Mesenchymal stem cell (in vitro differentiated cells and primary cell): ENCODE measurements at regions not wholly inside any gene's neighbourhood (a gene's known extent, or its start where the extent isn't known, plus 50 kb on each side); places are given as distances from the start of the nearest gene placed in this dataset.

ENCODE experiments used
- DNase-seq: peaks from one replicate; pipeline ENCODE4 v3.0.0-alpha.2; 2013
- H2AFZ ChIP-seq: one replicate; pipeline ENCODE4 v1.6.1; 2013; ENCODE audit warnings: low read depth, mild to moderate bottlenecking, control low read depth, inconsistent platforms, low read length, moderate library complexity
- H2AK5ac ChIP-seq: 2 replicates; pipeline ENCODE4 v1.6.1; 2013; ENCODE audit warnings: low read length, moderate library complexity, mild to moderate bottlenecking, inconsistent platforms; ENCODE audit not compliant: severe bottlenecking
- H2BK120ac ChIP-seq: one replicate; pipeline ENCODE4 v1.6.1; 2013; ENCODE audit warnings: low read depth, mild to moderate bottlenecking, inconsistent platforms, low read length, moderate library complexity
- H2BK12ac ChIP-seq, 2 experiments: one replicate each; pipeline ENCODE4 v1.6.1; 2013; ENCODE audit warnings: inconsistent platforms in 2 of 2, low read length in 2 of 2, mild to moderate bottlenecking in 2 of 2, moderate library complexity in 2 of 2, control low read depth in 1 of 2
- H2BK15ac ChIP-seq: one replicate; pipeline ENCODE4 v1.6.1; 2013; ENCODE audit warnings: mild to moderate bottlenecking, low read depth, inconsistent platforms; ENCODE audit not compliant: poor library complexity, severe bottlenecking
- H2BK5ac ChIP-seq: 2 replicates; pipeline ENCODE4 v1.6.1; 2013; ENCODE audit warnings: low read depth, mild to moderate bottlenecking, low read length, control low read depth, inconsistent platforms; ENCODE audit not compliant: poor library complexity, severe bottlenecking
- H3K14ac ChIP-seq, 2 experiments: one replicate each; pipeline ENCODE4 v1.6.1; 2013; ENCODE audit warnings: inconsistent platforms in 2 of 2, low read length in 2 of 2, control low read depth in 1 of 2, mild to moderate bottlenecking in 1 of 2, moderate library complexity in 1 of 2
- H3K18ac ChIP-seq, 2 experiments: one replicate each; pipeline ENCODE4 v1.6.1; 2013; ENCODE audit warnings: inconsistent platforms in 2 of 2, low read length in 2 of 2, control low read depth in 1 of 2, low read depth in 1 of 2, mild to moderate bottlenecking in 1 of 2
- H3K23ac ChIP-seq, 2 experiments: one replicate each; pipeline ENCODE4 v1.6.1; 2013; ENCODE audit warnings: inconsistent platforms in 2 of 2, low read length in 2 of 2, mild to moderate bottlenecking in 2 of 2, moderate library complexity in 2 of 2, control low read depth in 1 of 2
- H3K27ac ChIP-seq: 2 replicates; pipeline ENCODE4 v1.5.1; 2013; ENCODE audit warnings: mild to moderate bottlenecking, moderate library complexity, low read length, control low read depth, inconsistent platforms; ENCODE audit not compliant: poor library complexity, severe bottlenecking
- H3K27me3 ChIP-seq, 2 experiments: 2 replicates each; pipeline versions ENCODE4 v1.6.1 to v1.7.0; 2013; ENCODE audit warnings: low read length in 2 of 2, mild to moderate bottlenecking in 2 of 2, moderate library complexity in 2 of 2, control low read depth in 1 of 2, inconsistent platforms in 1 of 2; ENCODE audit not compliant: control insufficient read depth in 1 of 2, insufficient read depth in 1 of 2
- H3K36me3 ChIP-seq, 2 experiments: 2 replicates each; pipeline versions ENCODE4 v1.6.1 to v1.7.0; 2013; ENCODE audit warnings: low read length in 2 of 2, control low read depth in 1 of 2, inconsistent platforms in 1 of 2, low read depth in 1 of 2, mild to moderate bottlenecking in 1 of 2; ENCODE audit not compliant: insufficient read depth in 2 of 2, control insufficient read depth in 1 of 2
- H3K4ac ChIP-seq, 2 experiments: one replicate each; pipeline ENCODE4 v1.6.1; 2013; ENCODE audit warnings: inconsistent platforms in 2 of 2, low read length in 2 of 2, mild to moderate bottlenecking in 2 of 2, moderate library complexity in 2 of 2, control low read depth in 1 of 2, low read depth in 1 of 2
- H3K4me1 ChIP-seq: 2 replicates; pipeline ENCODE4 v1.6.1; 2013; ENCODE audit warnings: low read depth, low read length, control low read depth; ENCODE audit not compliant: control insufficient read depth, insufficient read depth
- H3K4me2 ChIP-seq: 2 replicates; pipeline ENCODE4 v1.6.1; 2013; ENCODE audit warnings: low read length, mild to moderate bottlenecking, inconsistent platforms; ENCODE audit not compliant: poor library complexity, severe bottlenecking
- H3K4me3 ChIP-seq, 2 experiments: 2 replicates each; pipeline versions ENCODE4 v1.5.1 to v1.7.0; 2013; ENCODE audit warnings: low read length in 2 of 2, mild to moderate bottlenecking in 2 of 2, control low read depth in 1 of 2, low read depth in 1 of 2; ENCODE audit not compliant: insufficient read depth in 1 of 2
- H3K79me1 ChIP-seq: replicated peaks from 2 replicates; pipeline ENCODE4 v1.6.1; 2013; ENCODE audit warnings: mild to moderate bottlenecking, control low read depth, low read length, inconsistent platforms; ENCODE audit not compliant: poor library complexity, severe bottlenecking
- H3K9ac ChIP-seq: 2 replicates; pipeline ENCODE4 v1.7.0; 2013; ENCODE audit warnings: mild to moderate bottlenecking, low read length, moderate library complexity
- H3K9me3 ChIP-seq: 2 replicates; pipeline ENCODE4 v1.7.0; 2013; ENCODE audit warnings: mild to moderate bottlenecking, low read length; ENCODE audit not compliant: control insufficient read depth
- H4K8ac ChIP-seq: one replicate; pipeline ENCODE4 v1.6.1; 2013; ENCODE audit warnings: inconsistent platforms, mild to moderate bottlenecking, low read length, moderate library complexity
- H4K91ac ChIP-seq: one replicate; pipeline ENCODE4 v1.6.1; 2013; ENCODE audit warnings: mild to moderate bottlenecking, low read length, inconsistent platforms
- WGBS: methylation state at CpG from one replicate; pipeline ENCODE4 v1.1.7; 2013; ENCODE audit warnings: mixed read lengths; 5-methylcytosine and 5-hydroxymethylcytosine counted together

- Histone ChIP-seq H4K91ac (no peak overlapping the region), H3K9ac (no peak overlapping the region), H2BK120ac (no peak overlapping the region), H3K4me2 (no peak overlapping the region), H3K36me3 (no peaks in the 10 kb centered on the region), H3K9me3 (no peaks in the 10 kb centered on the region), H3K4me1 (peaks cover 5% of the 10 kb centered on the region), H3K23ac (no peak overlapping the region), H2BK15ac (no peak overlapping the region), H3K18ac (no peak overlapping the region), H2BK5ac (peak overlapping the region; percentile 8), H2AK5ac (no peak overlapping the region), H2AFZ (no peak overlapping the region), H3K27ac (no peak overlapping the region), H2BK12ac (no peak overlapping the region), H3K4ac (no peak overlapping the region), H3K14ac (no peak overlapping the region), H4K8ac (no peak overlapping the region), H3K79me1 (no peaks in the 10 kb centered on the region), H3K4me3 (no peak overlapping the region), H3K27me3 (no peaks in the 10 kb centered on the region)
- DNase-seq = no peak
- 79% methylated on average over 2 of the region's 2 CpGs for WGBS
Observed at GRCh38 chr3:22907796-22908195, 295.3 kb upstream of the UBE2E2 start.

GRCh38 chr3:22908989-22909507 is 294.1 kb upstream of the UBE2E2 start:
- Histone ChIP-seq H4K8ac (no peak overlapping the region), H3K79me1 (no peaks in the 10 kb centered on the region), H3K27ac (no peak overlapping the region), H3K9ac (no peak overlapping the region), H4K91ac (no peak overlapping the region), H3K4me3 (no peak overlapping the region), H3K36me3 (no peaks in the 10 kb centered on the region), H3K4me2 (no peak overlapping the region), H2BK120ac (no peak overlapping the region), H3K18ac (no peak overlapping the region), H2BK15ac (no peak overlapping the region), H2AFZ (no peak overlapping the region), H3K9me3 (no peaks in the 10 kb centered on the region), H2BK5ac (no peak overlapping the region), H3K27me3 (no peaks in the 10 kb centered on the region), H3K23ac (no peak overlapping the region), H3K4ac (no peak overlapping the region), H3K14ac (no peak overlapping the region), H3K4me1 (peaks cover 5% of the 10 kb centered on the region), H2AK5ac (no peak overlapping the region), H2BK12ac (no peak overlapping the region)
- WGBS = 46% methylated on average over 3 of the region's 3 CpGs
- DNase-seq = no peak

GRCh38 chr3:22916933-22917332 is 286.2 kb upstream of the UBE2E2 start:
- WGBS = 94% methylated on average over 2 of the region's 2 CpGs

GRCh38 chr3:22920006-22920405 is 283.1 kb upstream of the UBE2E2 start:
- Histone ChIP-seq H3K36me3 (no peaks in the 10 kb centered on the region), H3K79me1 (no peaks in the 10 kb centered on the region), H2BK5ac (no peak overlapping the region), H2BK15ac (no peak overlapping the region), H3K4me2 (no peak overlapping the region), H2BK120ac (no peak overlapping the region), H3K23ac (no peak overlapping the region), H3K14ac (no peak overlapping the region), H3K9me3 (no peaks in the 10 kb centered on the region), H3K4me3 (no peak overlapping the region), H3K4me1 (no peaks in the 10 kb centered on the region), H2AK5ac (no peak overlapping the region), H3K18ac (no peak overlapping the region), H2BK12ac (no peak overlapping the region), H3K9ac (no peak overlapping the region), H2AFZ (no peak overlapping the region), H3K4ac (no peak overlapping the region), H4K8ac (no peak overlapping the region), H3K27ac (no peak overlapping the region), H4K91ac (no peak overlapping the region), H3K27me3 (no peaks in the 10 kb centered on the region)
- WGBS = 68% methylated on average over 2 of the region's 3 CpGs
- DNase-seq = no peak

More at GRCh38 chr3:22916933-22917332, 286.2 kb upstream of the UBE2E2 start:
- Histone ChIP-seq H3K4me3 (no peak overlapping the region), H3K27ac (no peak overlapping the region), H3K4ac (no peak overlapping the region), H3K9me3 (no peaks in the 10 kb centered on the region), H2AK5ac (no peak overlapping the region), H3K23ac (no peak overlapping the region), H3K79me1 (no peaks in the 10 kb centered on the region), H3K18ac (no peak overlapping the region), H2BK5ac (no peak overlapping the region), H2BK12ac (no peak overlapping the region), H2AFZ (no peak overlapping the region), H3K14ac (no peak overlapping the region), H2BK120ac (no peak overlapping the region), H3K4me1 (no peaks in the 10 kb centered on the region), H3K36me3 (no peaks in the 10 kb centered on the region), H3K9ac (no peak overlapping the region), H4K91ac (no peak overlapping the region), H3K4me2 (no peak overlapping the region), H3K27me3 (no peaks in the 10 kb centered on the region), H4K8ac (no peak overlapping the region), H2BK15ac (no peak overlapping the region)
- no peak for DNase-seq
